ENCODE measurements at regions not wholly inside any gene's neighbourhood (a gene's known extent, or its start where the extent isn't known, plus 50 kb on each side); places are given as distances from the start of the nearest gene placed in this dataset.

DNA sequence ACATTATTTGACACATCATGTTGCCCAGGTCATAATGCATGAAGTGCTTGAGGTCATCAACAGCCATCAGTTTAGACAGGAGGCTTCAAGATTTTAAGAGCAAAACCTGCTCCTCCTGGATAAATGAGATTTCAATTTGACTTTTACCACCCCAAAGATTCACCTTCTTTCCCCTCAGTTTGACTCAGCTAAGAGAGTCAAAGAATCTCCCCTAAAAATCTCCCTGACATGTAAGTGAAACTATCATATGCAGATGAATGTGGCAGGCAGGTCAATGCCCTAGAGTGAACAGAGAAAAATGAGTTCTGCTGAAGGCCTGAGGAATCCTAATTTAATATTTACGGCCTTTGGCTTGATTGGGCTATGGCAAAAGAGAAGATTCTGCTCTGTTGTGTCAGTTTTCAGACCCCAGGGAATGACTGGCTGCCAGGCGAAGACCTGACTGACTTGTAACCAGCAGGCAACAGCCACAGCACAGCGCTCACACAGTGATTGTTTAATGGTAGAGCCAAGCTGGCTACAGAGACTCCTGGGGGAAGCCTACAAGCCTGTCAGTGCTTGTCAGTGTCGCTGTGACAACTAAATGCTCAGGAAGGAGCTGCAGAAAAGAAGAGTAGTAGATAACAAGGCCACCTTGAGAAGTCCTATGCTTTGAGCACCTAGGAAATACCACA, 491.2 kb upstream of the LRRC4C start:
- DNase-seq (ENCODE audit: low spot score), result no peak
- in situ Hi-C loops (cut with HindIII; ENCODE audit: low sequenced_read_pairs), result no loop called here

DNA sequence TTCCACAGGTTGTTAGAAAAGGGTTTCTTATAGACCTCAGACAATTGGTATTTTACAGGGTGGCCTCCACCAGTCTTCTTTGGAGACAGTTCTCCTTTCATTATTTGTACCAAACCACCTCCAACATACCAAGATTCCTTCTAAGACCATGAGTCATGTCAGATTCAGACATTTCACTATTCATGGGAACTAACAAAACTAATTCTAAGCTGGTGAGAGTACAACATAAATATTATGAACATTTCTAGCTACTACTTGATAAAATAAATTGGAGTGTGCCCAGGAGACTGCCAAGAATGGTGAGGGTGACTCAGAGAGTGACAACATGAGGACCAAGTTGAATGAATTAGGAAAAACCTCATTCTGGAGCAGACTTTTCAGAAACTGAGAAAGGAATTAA, 494.6 kb upstream of the LRRC4C start:
- in situ Hi-C loops (cut with HindIII; ENCODE audit: low sequenced_read_pairs), result no loop called here
- DNase-seq (ENCODE audit: low spot score), result no peak

DNA sequence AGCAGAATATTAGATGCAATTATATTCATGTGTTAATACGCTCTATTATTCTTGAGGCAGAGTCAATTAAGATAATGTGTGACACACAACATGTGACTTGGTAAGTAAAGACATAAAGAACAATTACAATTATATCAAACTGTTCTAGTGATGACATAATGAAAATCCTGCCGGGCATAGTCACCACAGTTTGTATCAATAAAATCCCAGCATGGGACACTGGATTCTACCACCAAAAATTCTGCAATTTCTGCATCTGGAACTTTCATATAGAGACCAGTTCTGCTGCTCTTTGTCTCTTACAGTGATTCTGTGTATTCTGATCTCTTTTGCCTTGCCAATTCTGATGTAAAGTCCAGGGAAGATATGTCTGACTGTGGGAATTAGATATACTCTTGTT, 495.6 kb upstream of the LRRC4C start:
- in situ Hi-C loops (cut with HindIII; ENCODE audit: low sequenced_read_pairs), result no loop called here
- DNase-seq (ENCODE audit: low spot score), result no peak

DNA sequence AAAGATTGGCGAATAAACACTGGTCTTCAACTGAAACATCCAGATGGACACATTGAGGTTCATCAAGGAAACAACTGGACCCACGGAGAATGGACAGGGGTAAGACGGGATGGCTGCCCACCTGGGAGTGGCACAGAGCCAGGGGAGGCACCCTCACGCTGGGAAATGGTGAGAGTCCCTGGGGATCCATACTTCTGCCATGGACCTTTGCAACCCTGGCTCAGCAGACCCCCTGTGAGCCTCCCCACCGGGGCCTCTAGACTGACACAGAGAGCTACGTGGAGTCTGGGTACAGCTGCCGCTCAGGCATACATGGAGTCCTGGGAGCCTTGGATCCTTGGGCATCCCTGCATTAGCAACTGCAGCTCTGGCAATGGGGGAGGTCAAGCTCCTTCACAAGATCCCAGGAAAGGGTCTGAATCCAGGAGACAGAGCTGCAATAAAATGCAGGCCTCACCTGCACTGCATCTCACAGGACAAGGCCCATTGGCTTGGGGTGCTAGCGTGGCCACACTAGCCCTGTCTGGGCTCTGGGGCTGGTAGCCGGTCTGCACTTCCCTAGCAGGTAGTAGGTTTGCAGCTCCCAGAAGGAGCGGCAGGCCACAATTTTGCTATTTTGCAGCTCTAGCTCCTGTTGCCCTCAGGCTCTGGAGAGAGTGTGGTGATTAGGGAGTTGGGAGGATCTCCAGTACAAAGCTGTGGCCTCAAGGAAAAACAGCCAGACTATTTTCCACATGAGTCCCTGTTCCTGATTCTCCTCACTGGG, 496.4 kb upstream of the LRRC4C start:
- in situ Hi-C loops (cut with HindIII; ENCODE audit: low sequenced_read_pairs), result no loop called here
- DNase-seq (ENCODE audit: low spot score), result no peak

DNA sequence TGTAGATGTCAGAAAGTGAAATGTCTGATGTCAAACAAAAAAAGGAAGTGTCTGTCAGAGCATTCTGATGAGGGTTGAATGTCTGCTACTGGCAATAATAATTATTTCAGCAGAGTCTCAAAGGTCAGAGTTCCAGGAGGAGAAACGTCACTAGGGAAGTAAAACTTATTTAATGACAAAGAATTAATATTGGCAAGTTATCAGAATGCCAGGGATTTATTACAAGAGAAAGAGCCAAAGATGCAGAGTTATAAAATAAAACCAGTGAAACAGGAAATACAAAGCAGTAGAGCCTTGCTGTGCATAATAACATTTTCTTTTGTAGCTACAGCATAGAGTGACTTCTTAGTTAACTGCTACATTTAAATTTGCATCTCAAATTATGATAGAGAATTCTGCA, 504.0 kb upstream of the LRRC4C start:
- no peak for DNase-seq (ENCODE audit: low spot score)
- in situ Hi-C loops (cut with HindIII; ENCODE audit: low sequenced_read_pairs), result no loop called here

DNA sequence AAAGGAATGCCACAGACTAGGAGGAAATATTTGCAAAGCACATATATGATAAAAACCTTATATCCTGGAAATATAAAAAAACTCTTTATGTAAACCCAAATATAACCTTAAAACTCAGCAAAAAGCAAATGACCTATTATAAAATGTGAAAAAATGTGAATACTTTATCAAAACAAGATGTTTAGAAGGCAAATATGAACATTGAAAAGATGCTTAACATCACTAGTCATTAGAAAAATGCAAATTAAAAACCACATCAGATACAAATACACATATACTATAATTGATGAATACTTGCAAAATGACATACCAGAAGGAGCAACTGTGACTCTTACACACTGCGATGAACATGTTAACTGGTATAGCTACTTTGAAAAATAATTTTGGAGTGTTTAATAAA, 511.2 kb upstream of the LRRC4C start:
- no peak for DNase-seq (ENCODE audit: low spot score)

DNA sequence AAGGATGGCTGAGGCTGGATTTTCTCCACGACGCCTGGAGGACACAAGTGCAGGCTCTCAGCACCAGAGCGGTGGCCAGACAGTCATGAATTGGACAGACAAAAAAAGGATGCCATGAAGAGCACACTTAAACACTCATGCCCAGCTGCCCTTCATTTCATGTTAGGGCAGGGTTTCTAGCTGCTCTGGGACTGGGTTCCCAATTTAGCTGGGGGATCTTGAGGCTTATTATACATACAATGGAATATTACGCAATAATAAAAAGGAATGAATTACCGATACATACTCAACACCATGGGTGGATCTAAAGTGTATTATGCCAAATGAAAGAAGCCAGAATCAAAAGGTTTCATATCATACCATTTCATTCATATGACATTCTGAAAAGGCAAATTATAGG, 512.1 kb upstream of the LRRC4C start:
- in situ Hi-C loops (cut with HindIII; ENCODE audit: low sequenced_read_pairs), result no loop called here
- DNase-seq (ENCODE audit: low spot score), result no peak

More for the DNA sequence above, 511.2 kb upstream of the LRRC4C start:
- in situ Hi-C loops (cut with HindIII; ENCODE audit: low sequenced_read_pairs), result no loop called here

DNA sequence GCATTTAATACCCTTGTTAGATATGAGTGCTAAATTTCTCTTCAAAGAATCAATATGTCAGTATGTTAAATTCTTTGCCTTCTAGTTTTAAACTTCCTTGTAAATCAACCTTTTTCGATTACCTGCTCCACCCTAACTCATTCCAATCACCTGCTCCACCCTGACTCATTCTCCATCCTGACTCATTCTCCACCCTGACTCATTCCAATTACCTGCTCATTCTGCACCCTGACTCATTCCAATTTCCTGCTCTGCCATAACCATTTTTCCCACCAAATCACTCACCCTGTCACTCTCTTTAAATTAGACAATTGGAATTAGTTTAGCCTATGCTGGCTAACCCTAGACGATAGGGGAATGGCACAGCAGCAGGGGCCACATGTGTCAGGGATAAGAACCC, 519.5 kb upstream of the LRRC4C start:
- in situ Hi-C loops (cut with HindIII; ENCODE audit: low sequenced_read_pairs), result no loop called here
- no peak for DNase-seq (ENCODE audit: low spot score)

DNA sequence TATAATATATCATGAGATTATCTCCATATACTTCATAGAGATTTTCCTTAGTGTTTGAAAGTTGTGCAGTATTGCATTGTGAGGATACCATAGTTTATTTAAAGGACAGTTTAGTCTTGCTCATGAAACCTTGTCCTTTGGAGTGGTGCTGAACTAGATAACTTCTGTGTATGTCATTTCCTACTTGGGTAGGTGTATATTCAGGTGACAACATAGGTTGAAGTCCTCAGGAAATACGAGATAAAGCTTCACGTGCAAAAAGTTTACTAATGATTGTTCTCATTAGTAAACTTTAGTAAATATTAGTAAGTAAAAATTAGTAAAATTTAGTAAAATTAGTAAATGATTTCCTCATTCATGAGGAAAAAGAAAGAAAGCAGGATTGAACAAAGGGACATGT, 521.3 kb upstream of the LRRC4C start:
- no peak for DNase-seq (ENCODE audit: low spot score)
- in situ Hi-C loops (cut with HindIII; ENCODE audit: low sequenced_read_pairs), result no loop called here

DNA sequence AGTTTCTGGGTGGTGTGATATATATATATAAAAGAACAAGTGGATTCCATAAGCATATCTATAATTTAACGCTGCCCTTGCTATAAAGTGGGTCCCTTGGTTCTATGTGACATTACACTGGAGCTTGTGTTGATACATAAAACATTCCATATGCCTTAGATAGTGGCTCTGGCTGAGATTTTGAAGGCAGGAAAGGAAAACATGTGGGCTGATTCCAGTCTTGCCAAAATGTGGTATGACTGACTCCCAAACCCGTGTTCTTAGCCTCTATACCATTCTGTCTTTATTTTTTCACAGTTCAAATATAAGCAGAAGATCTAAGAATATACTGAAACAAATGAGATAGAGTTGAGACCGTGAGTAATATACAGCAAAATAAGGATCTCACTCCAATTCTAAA, 522.8 kb upstream of the LRRC4C start:
- in situ Hi-C loops (cut with HindIII; ENCODE audit: low sequenced_read_pairs), result no loop called here

DNA sequence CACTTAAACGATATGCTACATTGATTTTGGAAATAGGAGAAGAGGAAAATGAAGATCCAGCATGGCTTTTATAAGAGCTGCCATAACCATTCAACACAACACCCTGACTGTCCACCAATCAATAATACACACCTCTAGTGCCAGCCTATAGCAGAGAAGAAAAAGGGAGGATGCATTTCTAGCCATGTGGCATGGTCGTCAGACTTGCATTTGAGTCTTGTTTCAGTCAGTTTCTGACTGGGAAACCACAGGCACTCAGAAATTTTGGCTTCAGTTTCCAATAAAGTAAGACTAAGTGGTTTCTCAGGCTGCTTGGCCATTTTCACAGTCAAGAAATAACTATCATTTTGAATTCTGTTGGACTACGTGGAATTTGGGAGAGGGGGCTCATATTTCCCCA, 523.5 kb upstream of the LRRC4C start:
- in situ Hi-C loops (cut with HindIII; ENCODE audit: low sequenced_read_pairs), result no loop called here
- no peak for DNase-seq (ENCODE audit: low spot score)

More for the DNA sequence above, 522.8 kb upstream of the LRRC4C start:
- no peak for DNase-seq (ENCODE audit: low spot score)

DNA sequence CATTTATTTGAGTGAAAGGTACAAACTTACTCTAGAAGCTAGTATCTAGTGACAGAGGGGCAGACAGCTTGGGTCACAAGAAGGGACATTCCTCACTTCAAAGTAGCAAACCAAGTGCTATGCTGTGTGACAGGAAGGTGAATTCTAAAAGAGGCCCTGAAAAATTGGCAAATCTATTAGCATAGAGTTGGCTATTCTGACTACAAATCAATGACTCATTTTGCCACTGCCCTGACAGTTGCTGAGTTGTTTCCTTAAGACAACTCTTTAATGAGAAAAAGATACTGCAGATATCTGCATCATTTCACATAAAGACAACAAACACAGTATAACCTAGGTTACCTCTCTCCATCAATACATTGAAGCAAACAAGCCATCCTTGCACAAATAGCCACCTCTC, 524.0 kb upstream of the LRRC4C start:
- DNase-seq (ENCODE audit: low spot score), result no peak
- in situ Hi-C loops (cut with HindIII; ENCODE audit: low sequenced_read_pairs), result no loop called here

DNA sequence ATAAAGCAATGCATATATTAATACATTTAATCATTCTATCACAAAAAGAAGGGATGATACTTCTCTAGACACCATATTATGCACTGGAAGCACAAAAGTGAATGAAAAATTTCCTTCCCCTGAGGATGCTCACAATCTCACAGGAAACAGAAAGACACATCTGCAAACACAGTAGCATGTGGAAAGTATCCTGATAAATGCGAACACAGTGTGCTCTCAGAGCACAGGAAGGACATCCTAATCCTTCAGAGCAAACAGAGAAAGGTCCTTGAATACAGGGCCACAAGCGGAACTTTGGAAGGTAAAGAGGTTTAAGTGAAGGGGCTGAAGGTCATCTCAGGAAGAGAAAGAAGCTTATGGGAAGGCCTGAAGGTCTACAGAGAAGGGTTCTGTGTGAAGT, 524.6 kb upstream of the LRRC4C start:
- no peak for DNase-seq (ENCODE audit: low spot score)
- in situ Hi-C loops (cut with HindIII; ENCODE audit: low sequenced_read_pairs), result no loop called here

DNA sequence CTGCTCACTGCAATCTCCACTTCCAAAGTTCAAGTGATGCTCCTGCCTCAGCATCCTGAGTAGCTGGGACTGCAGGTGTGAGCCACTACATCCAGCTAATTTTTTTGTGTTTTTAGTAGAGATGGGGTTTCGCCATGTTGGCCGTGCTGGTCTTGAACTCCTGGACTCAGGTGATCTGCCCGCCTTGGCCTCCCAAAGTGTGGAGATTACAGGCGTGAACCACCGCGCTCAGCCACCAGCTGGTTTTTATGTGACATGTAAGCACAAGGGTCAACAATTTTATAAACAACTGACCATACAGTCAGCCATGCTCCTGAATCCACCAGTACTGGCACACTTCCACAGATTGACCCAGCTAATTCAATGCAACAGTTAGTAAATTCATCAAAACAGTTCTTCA, 526.3 kb upstream of the LRRC4C start:
- in situ Hi-C loops (cut with HindIII; ENCODE audit: low sequenced_read_pairs), result no loop called here
- no peak for DNase-seq (ENCODE audit: low spot score)

DNA sequence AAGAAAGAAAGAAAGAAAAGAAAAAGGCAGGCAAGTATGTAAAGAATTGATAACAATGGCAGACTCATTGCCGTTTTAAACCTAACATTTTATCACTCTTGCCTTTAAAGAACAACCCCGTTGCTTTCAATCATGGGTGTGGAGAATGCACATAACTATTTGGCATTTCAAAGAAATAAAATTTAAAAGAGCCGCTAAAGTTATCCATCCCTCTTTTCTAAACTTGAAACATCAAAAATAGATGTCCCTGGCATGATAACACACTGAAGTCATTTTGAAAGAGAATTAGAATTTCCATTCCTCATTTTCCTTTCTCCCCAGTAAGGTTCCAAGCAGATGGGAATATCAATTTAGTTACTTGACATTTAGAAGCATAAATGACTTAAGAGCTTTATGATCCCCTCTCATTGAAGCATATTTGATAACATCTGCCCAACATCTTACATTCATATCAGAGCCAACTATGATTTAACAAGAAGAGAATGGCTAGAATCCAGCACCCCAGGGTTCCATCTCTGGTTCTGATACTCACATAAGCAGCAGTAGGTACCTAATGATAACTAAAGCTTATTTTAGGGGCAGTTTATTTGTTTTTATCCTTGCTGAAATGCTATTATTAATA, 529.6 kb upstream of the LRRC4C start:
- in situ Hi-C loops (cut with HindIII; ENCODE audit: low sequenced_read_pairs), result no loop called here
- no peak for DNase-seq (ENCODE audit: low spot score)

DNA sequence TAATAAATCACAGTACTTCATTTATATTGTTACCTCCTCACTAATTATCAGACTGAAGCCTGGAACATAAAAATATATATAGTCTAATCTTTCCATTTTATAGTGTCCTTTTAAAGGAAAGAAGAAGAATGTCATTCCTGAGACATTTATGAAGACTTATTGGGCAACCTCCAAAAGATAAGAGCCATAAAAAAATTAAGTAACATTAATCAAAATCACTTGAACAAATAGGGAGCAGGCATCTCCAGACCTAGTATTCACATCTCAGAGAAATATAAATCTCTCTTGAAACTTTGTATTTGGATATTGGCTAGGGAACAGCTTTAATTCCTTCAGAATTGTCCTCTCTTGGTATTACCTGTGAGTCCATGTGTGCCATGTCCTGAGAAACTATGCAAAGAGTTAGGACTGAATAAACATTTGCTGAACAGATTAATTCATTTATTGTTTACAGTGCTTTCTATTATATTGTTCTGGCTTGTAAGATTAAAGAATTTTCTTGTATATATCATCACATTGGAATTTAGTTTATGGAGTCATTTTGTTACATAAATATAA, 530.5 kb upstream of the LRRC4C start:
- in situ Hi-C loops (cut with HindIII; ENCODE audit: low sequenced_read_pairs), result no loop called here
- DNase-seq (ENCODE audit: low spot score), result no peak

DNA sequence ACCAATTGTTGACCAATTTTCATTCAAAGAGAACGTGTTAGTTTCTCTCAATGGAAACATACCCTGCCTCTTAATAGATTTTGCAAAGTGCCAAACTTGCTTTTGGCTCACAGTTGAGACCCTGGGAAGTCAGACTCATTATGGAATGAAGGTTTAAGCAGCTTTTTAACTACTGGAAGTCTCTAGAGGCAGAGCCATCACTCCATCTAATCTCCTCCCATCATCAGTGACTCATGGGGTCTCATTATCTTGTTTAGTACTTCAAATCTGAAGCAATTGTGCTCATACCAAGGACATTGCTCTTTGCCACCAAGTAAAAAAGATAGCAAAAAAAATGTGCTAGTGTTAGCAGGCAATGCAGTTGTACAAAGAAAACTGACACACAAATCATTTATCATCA, 537.1 kb upstream of the LRRC4C start:
- in situ Hi-C loops (cut with HindIII; ENCODE audit: low sequenced_read_pairs), result no loop called here
- no peak for DNase-seq (ENCODE audit: low spot score)

DNA sequence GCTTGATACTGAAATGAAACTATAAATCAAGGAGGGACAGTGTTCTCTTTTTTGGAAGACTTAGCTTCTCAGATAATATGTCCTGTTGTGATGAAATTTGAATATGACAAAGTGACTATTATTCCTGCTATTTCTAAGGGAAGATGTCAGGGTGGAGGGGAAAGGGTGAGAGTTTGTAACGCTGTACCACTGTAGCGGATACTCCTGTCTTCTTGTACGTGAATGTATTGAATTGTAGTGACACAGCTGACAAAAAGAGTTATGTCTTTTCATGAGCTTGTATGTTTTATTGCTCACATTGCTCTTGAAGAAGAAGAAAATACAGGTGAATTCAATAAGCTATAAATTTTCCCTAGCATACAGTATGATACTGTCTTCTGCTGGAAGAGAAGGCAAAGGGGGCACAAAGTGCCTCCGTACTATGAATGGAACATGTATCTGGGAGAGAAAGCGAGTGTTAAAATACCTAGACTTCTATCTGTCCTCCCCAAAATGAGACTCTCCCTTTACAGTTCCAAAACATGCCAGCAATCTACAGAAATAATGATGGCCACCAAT, 538.5 kb upstream of the LRRC4C start:
- in situ Hi-C loops (cut with HindIII; ENCODE audit: low sequenced_read_pairs), result no loop called here
- no peak for DNase-seq (ENCODE audit: low spot score)

DNA sequence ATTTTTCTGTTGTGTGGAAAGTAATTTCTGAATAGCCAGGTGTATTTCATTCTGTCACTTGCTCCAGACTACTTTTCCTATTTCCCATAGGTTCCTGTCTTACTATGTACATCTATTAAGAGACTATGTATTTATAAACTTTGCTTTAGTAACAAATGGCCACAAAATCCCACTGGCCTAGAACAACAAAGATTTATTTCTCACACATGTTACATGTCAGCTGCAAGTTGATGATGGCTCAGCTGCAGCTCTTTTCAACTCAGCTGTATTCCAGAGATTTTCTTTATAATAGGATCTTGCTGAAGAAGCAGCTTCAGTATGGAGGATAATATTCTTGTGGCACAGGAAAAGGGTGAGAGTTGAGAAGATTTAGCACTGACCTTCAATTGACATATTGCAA, 539.6 kb upstream of the LRRC4C start:
- no peak for DNase-seq (ENCODE audit: low spot score)
- in situ Hi-C loops (cut with HindIII; ENCODE audit: low sequenced_read_pairs), result no loop called here

DNA sequence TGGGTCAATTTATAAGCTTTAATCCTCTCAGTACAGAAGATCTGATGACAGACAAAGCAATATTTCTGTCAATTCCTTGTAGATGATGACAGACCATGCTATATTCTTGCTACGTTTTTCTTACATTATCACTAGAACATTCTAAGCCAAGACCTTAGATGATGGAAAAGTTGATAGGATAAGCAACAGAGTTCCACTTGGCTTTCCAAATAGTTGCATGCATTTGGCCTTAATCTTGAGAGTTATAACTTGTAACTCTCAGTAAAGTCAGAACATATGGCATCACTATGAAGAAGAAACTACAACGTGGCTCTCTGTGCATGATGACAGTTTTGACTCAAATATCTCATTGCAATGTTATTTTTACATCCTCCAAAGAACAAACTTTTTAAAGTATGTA, 544.3 kb upstream of the LRRC4C start:
- DNase-seq (ENCODE audit: low spot score), result no peak
- in situ Hi-C loops (cut with HindIII; ENCODE audit: low sequenced_read_pairs), result no loop called here
